GM21737 (cell line): ENCODE measurements at regions not wholly inside any gene's neighbourhood (a gene's known extent, or its start where the extent isn't known, plus 50 kb on each side); places are given as distances from the start of the nearest gene placed in this dataset.
"Not testable (repeated sequence)": the region's sequence is repeated elsewhere in the genome, so short reads cannot be mapped to it uniquely, and the experiment has no call there.

ENCODE experiments used
- ATAC-seq: cut with Tn5 transposase; IDR thresholded peaks from one replicate; pipeline ENCODE4 v1.9.1; 2021; ENCODE audit warnings: mild to moderate bottlenecking, moderate library complexity; ENCODE audit not compliant: unreplicated experiment

GRCh38 chr16:61435346-61435745, 600.9 kb downstream of the CDH8 start:
- ATAC-seq = no peak

GRCh38 chr16:61432421-61432820, 603.8 kb downstream of the CDH8 start:
- no peak for ATAC-seq

- ATAC-seq = no peak
These were observed 615.1 kb downstream of the CDH8 start for GRCh38 chr16:61421111-61421510.

- no peak for ATAC-seq
These were observed 616.4 kb downstream of the CDH8 start for GRCh38 chr16:61419791-61420190.

- not testable (repeated sequence) for ATAC-seq
These were observed 617.4 kb downstream of the CDH8 start for GRCh38 chr16:61418802-61419201.

- ATAC-seq = no peak
These were observed 621.1 kb downstream of the CDH8 start for GRCh38 chr16:61415126-61415525.

- ATAC-seq = no peak
These were observed 623.2 kb downstream of the CDH8 start for GRCh38 chr16:61413021-61413420.

- no peak for ATAC-seq
These were observed 623.7 kb downstream of the CDH8 start for GRCh38 chr16:61412562-61412961.

GRCh38 chr16:61409604-61410003, 626.6 kb downstream of the CDH8 start:
- no peak for ATAC-seq

- no peak for ATAC-seq
These were observed 632.9 kb downstream of the CDH8 start for GRCh38 chr16:61403386-61403785.

- no peak for ATAC-seq
These were observed 644.3 kb downstream of the CDH8 start for GRCh38 chr16:61391896-61392295.

- ATAC-seq = no peak
These were observed 645.1 kb downstream of the CDH8 start for GRCh38 chr16:61390965-61391637.

- ATAC-seq = no peak
These were observed 650.7 kb downstream of the CDH8 start for GRCh38 chr16:61385392-61386071.

- no peak for ATAC-seq
These were observed 653.8 kb downstream of the CDH8 start for GRCh38 chr16:61382435-61382834.

- no peak for ATAC-seq
These were observed 656.9 kb downstream of the CDH8 start for GRCh38 chr16:61379311-61379710.

- no peak for ATAC-seq
These were observed 662.2 kb downstream of the CDH8 start for GRCh38 chr16:61374071-61374470.

GRCh38 chr16:61371881-61372280, 664.4 kb downstream of the CDH8 start:
- no peak for ATAC-seq

GRCh38 chr16:61371388-61371787, 664.9 kb downstream of the CDH8 start:
- no peak for ATAC-seq

- ATAC-seq = no peak
These were observed 665.7 kb downstream of the CDH8 start for GRCh38 chr16:61370564-61370963.

- no peak for ATAC-seq
These were observed 670.2 kb downstream of the CDH8 start for GRCh38 chr16:61366006-61366405.

- ATAC-seq = no peak
These were observed 671.2 kb downstream of the CDH8 start for GRCh38 chr16:61364990-61365389.

- ATAC-seq = no peak
These were observed 673.7 kb downstream of the CDH8 start for GRCh38 chr16:61362585-61362984.

GRCh38 chr16:61344791-61345190, 691.4 kb downstream of the CDH8 start:
- ATAC-seq = no peak
